Mammary epithelial cell (primary cell): ENCODE measurements at regions not wholly inside any gene's neighbourhood (a gene's known extent, or its start where the extent isn't known, plus 50 kb on each side); places are given as distances from the start of the nearest gene placed in this dataset.

ENCODE experiments used
- CTCF ChIP-seq, 2 donors: IDR thresholded peaks in 1 of 2; conservative IDR thresholded peaks in 1 of 2; 2 replicates each; pipeline ENCODE4 v1.5.1; 2011 to 2012; ENCODE audit warnings: inconsistent platforms in 2 of 2, low read length in 2 of 2, mild to moderate bottlenecking in 2 of 2, control low read depth in 1 of 2, low read depth in 1 of 2; ENCODE audit not compliant: insufficient read depth in 1 of 2; ENCODE audit errors: extremely low read depth in 1 of 2
- EZH2 ChIP-seq: IDR thresholded peaks from 2 replicates; pipeline ENCODE4 v1.6.1; 2012; ENCODE audit warnings: low read length, inconsistent platforms, borderline replicate concordance

GRCh38 chr13:80577926-80578670 lies 237.2 kb upstream of the SPRY2 start:
- no peak for TF ChIP-seq CTCF (conservative IDR thresholded peaks at IDR 0.05 in 1 of 2, IDR thresholded peaks at IDR 0.05 in 1 of 2; ENCODE audit: extremely low read depth in 1 of 2, insufficient read depth in 1 of 2, low read depth in 1 of 2, low read length in 2 of 2)
- TF ChIP-seq EZH2: no peak
